CD8-positive, alpha-beta memory T cell (primary cell): ENCODE measurements at regions not wholly inside any gene's neighbourhood (a gene's known extent, or its start where the extent isn't known, plus 50 kb on each side); places are given as distances from the start of the nearest gene placed in this dataset.

Experiments used
- CTCF ChIA-PET: fragments of 350-600 bp; sonication (Branson Sonifier 250); formaldehyde crosslinking; loops from one replicate; lab custom pipeline; 2021; ENCODE audit warnings: antibody characterized with exemption; lab: Charles Lee
- POLR2A ChIA-PET: fragments of 350-600 bp; sonication (Branson Sonifier 250); formaldehyde crosslinking; loops from one replicate; lab custom pipeline; 2021; ENCODE audit warnings: antibody characterized with exemption; lab: Charles Lee
- DNase-seq, 5 donors: peaks; one replicate each; pipeline versions ENCODE4 v3.0.0 to v3.0.0-alpha.2; 2020 to 2022; ENCODE audit warnings: mixed read lengths in 1 of 5
- H3K27ac ChIP-seq: one replicate; pipeline ENCODE4 v1.7.0; 2013; ENCODE audit warnings: low read depth, mild to moderate bottlenecking, low read length, moderate library complexity
- H3K27me3 ChIP-seq: 2 replicates; pipeline ENCODE4 v1.7.0; 2013; ENCODE audit warnings: low read length, mild to moderate bottlenecking; ENCODE audit not compliant: insufficient read depth, poor library complexity, severe bottlenecking
- H3K36me3 ChIP-seq: 2 replicates; pipeline ENCODE4 v1.7.0; 2013; ENCODE audit warnings: mild to moderate bottlenecking, low read length, moderate library complexity; ENCODE audit not compliant: insufficient read depth
- H3K4me1 ChIP-seq: 2 replicates; pipeline ENCODE4 v1.7.0; 2013; ENCODE audit warnings: mild to moderate bottlenecking, low read length, moderate library complexity; ENCODE audit not compliant: insufficient read depth
- H3K4me3 ChIP-seq: 2 replicates; pipeline ENCODE4 v1.7.0; 2013; ENCODE audit warnings: mild to moderate bottlenecking, low read length
- H3K9me3 ChIP-seq: 2 replicates; pipeline ENCODE4 v1.7.0; 2013; ENCODE audit warnings: mild to moderate bottlenecking, low read length
- H3K27ac Mint-ChIP-seq, 8 donors: one replicate each; pipeline ENCODE4 v1.8.0; 2020 to 2021; ENCODE audit warnings: mixed read lengths in 8 of 8, mild to moderate bottlenecking in 6 of 8, inconsistent platforms in 3 of 8, moderate library complexity in 3 of 8
- H3K27me3 Mint-ChIP-seq, 2 donors: one replicate each; pipeline ENCODE4 v1.8.0; 2020 to 2021; ENCODE audit warnings: mixed read lengths in 2 of 2, mild to moderate bottlenecking in 1 of 2, moderate library complexity in 1 of 2
- H3K36me3 Mint-ChIP-seq, 3 donors: one replicate each; pipeline ENCODE4 v1.8.0; 2020 to 2021; ENCODE audit warnings: mixed read lengths in 3 of 3, inconsistent platforms in 1 of 3, mild to moderate bottlenecking in 1 of 3
- H3K4me1 Mint-ChIP-seq, 3 donors: one replicate each; pipeline ENCODE4 v1.8.0; 2020 to 2021; ENCODE audit warnings: mixed read lengths in 3 of 3, inconsistent platforms in 1 of 3, mild to moderate bottlenecking in 1 of 3
- H3K4me3 Mint-ChIP-seq, 7 donors: one replicate each; pipeline ENCODE4 v1.8.0; 2020 to 2021; ENCODE audit warnings: mixed read lengths in 7 of 7, mild to moderate bottlenecking in 6 of 7, moderate library complexity in 4 of 7, inconsistent platforms in 2 of 7
- H3K9me3 Mint-ChIP-seq, 5 donors: one replicate each; pipeline ENCODE4 v1.8.0; 2020 to 2022; ENCODE audit warnings: mixed read lengths in 5 of 5, mild to moderate bottlenecking in 3 of 5, moderate library complexity in 2 of 5, inconsistent platforms in 1 of 5

DNA sequence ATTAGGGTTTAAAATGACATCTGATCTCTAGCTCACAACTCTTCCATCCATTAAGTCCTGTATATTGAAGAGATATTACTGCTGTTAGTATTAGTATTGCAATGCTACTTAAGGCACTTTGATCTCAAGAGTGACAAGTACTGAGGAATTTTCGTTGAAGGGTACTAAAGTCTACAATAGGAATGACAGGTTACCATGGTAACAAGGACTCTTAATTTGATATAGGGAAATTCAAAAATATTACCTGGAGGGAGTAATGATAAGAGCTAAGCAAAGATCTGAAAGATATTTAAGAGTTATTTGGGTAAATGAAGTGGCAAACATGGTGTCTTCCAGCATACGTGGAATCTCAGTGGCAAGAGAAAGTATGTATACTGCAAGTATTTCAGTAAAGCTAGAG lies 518.0 kb upstream of the SLC35B3 start:
- Mint-ChIP-seq H3K36me3 (no peaks in the 10 kb centered on the region), H3K4me3 (no peak overlapping the region), H3K4me1 (no peaks in the 10 kb centered on the region), H3K9me3 (peaks cover 0 to 6% (median 0%) of the 10 kb centered on the region in 5 donors), H3K27me3 (no peaks in the 10 kb centered on the region), H3K27ac (no peak overlapping the region)
- no peak overlapping the region for H3K27ac ChIP-seq
- POLR2A ChIA-PET: no interaction called here
- CTCF ChIA-PET: no interaction called here
- no peak overlapping the region for H3K4me3 ChIP-seq
- no peaks in the 10 kb centered on the region for H3K9me3 ChIP-seq
- DNase-seq: no peak
- no peaks in the 10 kb centered on the region for H3K27me3 ChIP-seq
- no peaks in the 10 kb centered on the region for H3K36me3 ChIP-seq
- no peaks in the 10 kb centered on the region for H3K4me1 ChIP-seq

DNA sequence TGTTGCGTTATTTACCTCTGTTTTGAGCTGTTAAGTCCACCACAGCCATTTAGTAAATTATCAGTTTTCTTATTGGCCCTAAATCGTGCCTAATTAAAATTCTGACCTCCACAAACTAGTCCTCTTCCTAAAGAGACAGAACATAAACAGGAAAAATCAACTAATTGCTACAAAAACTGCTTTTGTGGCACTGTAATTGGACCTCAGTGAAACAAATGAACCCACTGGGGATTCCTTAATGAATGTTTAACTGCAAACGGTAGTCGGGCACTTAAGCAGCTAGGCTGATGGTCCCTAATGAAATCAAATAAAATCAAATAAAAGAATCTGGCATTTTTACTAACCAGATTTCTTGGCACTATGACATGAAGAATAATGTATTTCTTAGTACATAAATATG lies 513.4 kb upstream of the SLC35B3 start:
- POLR2A ChIA-PET: no interaction called here

DNA sequence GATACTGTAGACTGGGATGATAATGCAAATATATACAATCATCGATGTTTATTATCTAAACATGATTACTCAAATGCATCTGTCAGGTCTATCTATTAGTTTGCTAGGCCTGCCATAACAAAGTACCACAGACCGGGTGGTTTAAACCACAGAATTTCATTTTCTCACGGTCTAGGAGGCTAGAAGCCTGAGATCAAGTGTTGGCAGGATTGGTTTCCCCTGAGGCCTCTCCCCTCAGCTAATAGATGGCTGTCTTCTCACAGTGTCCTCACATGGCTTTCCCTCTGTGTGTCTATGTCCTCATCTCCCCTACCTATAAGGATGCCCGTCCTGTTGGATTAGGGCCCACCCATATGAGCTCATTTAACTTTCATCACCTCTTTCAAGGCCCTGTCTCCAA lies 512.6 kb upstream of the SLC35B3 start:
- H3K9me3 ChIP-seq: no peaks in the 10 kb centered on the region
- H3K27me3 ChIP-seq: no peaks in the 10 kb centered on the region
- H3K4me1 Mint-ChIP-seq: no peaks in the 10 kb centered on the region
- H3K9me3 Mint-ChIP-seq: peaks cover 0 to 8% (median 0%) of the 10 kb centered on the region in 5 donors
- POLR2A ChIA-PET: no interaction called here
- no peak for DNase-seq
- CTCF ChIA-PET: no interaction called here
- no peak overlapping the region for H3K4me3 Mint-ChIP-seq
- H3K4me1 ChIP-seq: no peaks in the 10 kb centered on the region
- H3K36me3 Mint-ChIP-seq: no peaks in the 10 kb centered on the region
- no peak overlapping the region for H3K27ac Mint-ChIP-seq
- H3K27ac ChIP-seq: no peak overlapping the region
- H3K4me3 ChIP-seq: no peak overlapping the region
- no peaks in the 10 kb centered on the region for H3K27me3 Mint-ChIP-seq
- H3K36me3 ChIP-seq: no peaks in the 10 kb centered on the region

More for the DNA sequence above, 513.4 kb upstream of the SLC35B3 start:
- DNase-seq: no peak
- H3K36me3 Mint-ChIP-seq: no peaks in the 10 kb centered on the region
- H3K4me3 Mint-ChIP-seq: no peak overlapping the region
- no peaks in the 10 kb centered on the region for H3K4me1 Mint-ChIP-seq
- H3K27me3 ChIP-seq: no peaks in the 10 kb centered on the region
- H3K9me3 ChIP-seq: no peaks in the 10 kb centered on the region
- H3K36me3 ChIP-seq: no peaks in the 10 kb centered on the region
- CTCF ChIA-PET: no interaction called here
- H3K9me3 Mint-ChIP-seq: peaks cover 0 to 8% (median 0%) of the 10 kb centered on the region in 5 donors
- no peak overlapping the region for H3K27ac ChIP-seq
- no peaks in the 10 kb centered on the region for H3K27me3 Mint-ChIP-seq
- H3K27ac Mint-ChIP-seq: peak overlapping the region in 1 of 8 donors; percentile 26
- H3K4me1 ChIP-seq: no peaks in the 10 kb centered on the region
- no peak overlapping the region for H3K4me3 ChIP-seq

DNA sequence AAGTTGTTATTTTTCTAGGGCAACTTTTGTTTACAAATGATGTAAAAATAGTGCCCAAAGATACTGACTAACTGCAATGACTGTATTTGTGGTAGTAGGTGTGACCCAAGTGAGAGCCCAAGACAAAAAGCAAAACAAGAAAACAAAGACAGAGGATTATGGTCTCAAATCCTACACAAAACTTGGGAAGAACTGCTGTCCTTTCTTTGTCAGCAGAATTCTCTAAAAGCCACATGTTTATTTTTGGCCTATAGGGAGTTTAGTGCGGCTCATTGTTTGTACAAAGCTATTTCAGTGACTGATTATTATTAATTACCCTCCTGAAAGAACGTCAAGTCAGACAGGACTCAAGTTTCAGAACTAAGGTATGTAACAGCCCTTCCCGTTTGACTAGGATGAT lies 509.2 kb upstream of the SLC35B3 start:
- Histone ChIP-seq H3K36me3 (no peaks in the 10 kb centered on the region), H3K27ac (no peak overlapping the region), H3K27me3 (no peaks in the 10 kb centered on the region), H3K9me3 (no peaks in the 10 kb centered on the region), H3K4me1 (no peaks in the 10 kb centered on the region), H3K4me3 (no peak overlapping the region)
- H3K4me1 Mint-ChIP-seq: no peaks in the 10 kb centered on the region
- H3K4me3 Mint-ChIP-seq: no peak overlapping the region
- H3K9me3 Mint-ChIP-seq: peaks cover 0 to 8% (median 0%) of the 10 kb centered on the region in 5 donors
- ChIA-PET CTCF (no interaction called here), POLR2A (no interaction called here)
- no peak overlapping the region for H3K27ac Mint-ChIP-seq
- H3K27me3 Mint-ChIP-seq: no peaks in the 10 kb centered on the region
- DNase-seq: no peak
- no peaks in the 10 kb centered on the region for H3K36me3 Mint-ChIP-seq

DNA sequence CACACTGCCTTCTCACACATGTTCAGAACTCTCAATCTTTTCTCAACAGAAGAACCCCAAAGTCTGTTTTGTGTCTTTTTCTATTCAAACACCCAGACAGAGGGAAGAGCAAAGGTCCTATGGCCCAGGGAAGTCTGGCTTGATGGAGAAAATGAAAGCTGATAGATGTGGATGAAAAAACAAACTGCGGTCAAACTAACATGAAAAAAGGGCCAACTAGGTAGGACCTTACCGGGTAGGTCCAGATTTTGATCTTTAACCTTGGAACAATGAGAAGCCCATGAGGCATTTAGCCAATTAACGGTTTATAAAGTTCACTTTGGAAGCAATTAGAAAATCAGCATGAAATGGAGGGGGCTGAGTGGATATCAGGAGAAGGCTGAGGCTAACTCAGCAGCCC lies 507.7 kb upstream of the SLC35B3 start:
- Mint-ChIP-seq H3K4me3 (no peak overlapping the region), H3K27ac (no peak overlapping the region)

DNA sequence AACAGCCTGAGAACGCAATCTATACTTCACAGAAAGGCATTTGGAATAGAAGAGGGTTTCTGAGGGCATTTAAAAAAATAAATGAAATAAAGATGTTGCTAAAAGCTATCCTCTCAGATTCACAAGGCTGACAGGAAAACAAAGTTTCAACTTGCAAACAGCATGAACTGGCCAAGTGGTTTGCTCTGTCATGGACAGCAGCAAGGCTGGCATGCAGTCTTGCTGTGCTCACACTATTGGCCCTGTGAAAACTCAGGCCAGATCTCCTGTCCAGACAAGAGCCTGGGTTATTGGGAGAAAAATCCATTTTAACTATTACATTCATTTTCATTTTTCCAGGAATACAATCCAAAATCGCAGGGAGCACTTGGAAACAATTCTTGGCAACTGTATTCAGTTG lies 506.2 kb upstream of the SLC35B3 start:
- no peaks in the 10 kb centered on the region for H3K36me3 Mint-ChIP-seq
- H3K27me3 ChIP-seq: no peaks in the 10 kb centered on the region
- DNase-seq: no peak
- no peak overlapping the region for H3K27ac Mint-ChIP-seq
- peaks cover 0 to 2% of the 10 kb centered on the region in 2 donors for H3K27me3 Mint-ChIP-seq
- no peaks in the 10 kb centered on the region for H3K36me3 ChIP-seq
- no peak overlapping the region for H3K4me3 ChIP-seq
- peaks cover 0 to 6% (median 3%) of the 10 kb centered on the region in 5 donors for H3K9me3 Mint-ChIP-seq
- H3K9me3 ChIP-seq: no peaks in the 10 kb centered on the region
- no peaks in the 10 kb centered on the region for H3K4me1 Mint-ChIP-seq
- no peaks in the 10 kb centered on the region for H3K4me1 ChIP-seq
- no peak overlapping the region for H3K27ac ChIP-seq
- POLR2A ChIA-PET: no interaction called here
- no peak overlapping the region for H3K4me3 Mint-ChIP-seq
- CTCF ChIA-PET: no interaction called here

More for the DNA sequence above, 507.7 kb upstream of the SLC35B3 start:
- H3K27me3 Mint-ChIP-seq: no peaks in the 10 kb centered on the region
- H3K36me3 Mint-ChIP-seq: no peaks in the 10 kb centered on the region
- Histone ChIP-seq H3K9me3 (no peaks in the 10 kb centered on the region), H3K4me3 (no peak overlapping the region), H3K36me3 (no peaks in the 10 kb centered on the region), H3K27ac (no peak overlapping the region), H3K4me1 (no peaks in the 10 kb centered on the region), H3K27me3 (no peaks in the 10 kb centered on the region)
- no peaks in the 10 kb centered on the region for H3K4me1 Mint-ChIP-seq
- CTCF ChIA-PET: no interaction called here
- no peak for DNase-seq
- POLR2A ChIA-PET: no interaction called here
- peaks cover 0 to 8% (median 0%) of the 10 kb centered on the region in 5 donors for H3K9me3 Mint-ChIP-seq

DNA sequence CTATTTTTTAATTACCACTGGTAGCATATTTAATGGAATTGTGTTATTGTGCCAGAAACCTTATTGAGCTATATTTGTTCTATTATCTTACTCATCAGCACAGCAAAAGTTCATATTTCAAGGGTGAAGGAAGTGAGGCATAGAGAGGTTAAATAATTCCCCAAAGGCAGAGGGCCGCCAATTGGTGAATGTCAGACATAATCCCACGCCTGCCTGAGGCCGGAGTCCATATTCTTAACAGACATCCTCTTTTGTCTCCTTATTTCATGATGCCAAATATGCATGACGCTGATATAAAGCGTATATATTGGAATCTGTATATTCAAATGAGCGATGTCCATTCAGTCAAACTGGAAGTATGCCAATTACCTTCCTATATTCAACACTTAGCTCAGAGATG lies 505.0 kb upstream of the SLC35B3 start:
- Histone ChIP-seq H3K4me3 (no peak overlapping the region), H3K4me1 (no peaks in the 10 kb centered on the region), H3K27me3 (no peaks in the 10 kb centered on the region), H3K36me3 (no peaks in the 10 kb centered on the region), H3K9me3 (no peaks in the 10 kb centered on the region), H3K27ac (no peak overlapping the region)
- Mint-ChIP-seq H3K27me3 (peaks cover 0 to 2% of the 10 kb centered on the region in 2 donors), H3K9me3 (peaks cover 0 to 8% (median 3%) of the 10 kb centered on the region in 5 donors), H3K4me3 (no peak overlapping the region), H3K4me1 (no peaks in the 10 kb centered on the region), H3K36me3 (no peaks in the 10 kb centered on the region), H3K27ac (no peak overlapping the region)
- ChIA-PET POLR2A (no interaction called here), CTCF (no interaction called here)
- DNase-seq: no peak

DNA sequence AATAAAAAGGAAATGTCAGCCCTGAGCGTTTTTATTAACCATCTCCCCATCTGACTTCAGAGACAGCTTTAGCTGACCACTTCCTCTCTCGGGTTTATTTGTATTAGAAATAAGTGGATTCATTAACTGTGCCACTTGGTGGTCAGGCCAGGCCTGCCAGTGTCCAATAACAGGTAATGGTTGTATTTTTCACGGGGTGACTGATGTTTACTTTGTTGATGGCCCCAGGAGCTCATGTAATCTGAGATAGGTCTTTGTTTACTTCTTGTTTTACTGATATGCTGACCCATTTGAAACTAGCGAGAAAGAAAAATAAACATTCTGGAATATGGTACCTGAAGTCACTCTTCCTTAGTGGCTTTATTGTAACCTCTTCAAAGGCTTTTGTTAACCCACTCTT lies 504.3 kb upstream of the SLC35B3 start:
- POLR2A ChIA-PET: no interaction called here

DNA sequence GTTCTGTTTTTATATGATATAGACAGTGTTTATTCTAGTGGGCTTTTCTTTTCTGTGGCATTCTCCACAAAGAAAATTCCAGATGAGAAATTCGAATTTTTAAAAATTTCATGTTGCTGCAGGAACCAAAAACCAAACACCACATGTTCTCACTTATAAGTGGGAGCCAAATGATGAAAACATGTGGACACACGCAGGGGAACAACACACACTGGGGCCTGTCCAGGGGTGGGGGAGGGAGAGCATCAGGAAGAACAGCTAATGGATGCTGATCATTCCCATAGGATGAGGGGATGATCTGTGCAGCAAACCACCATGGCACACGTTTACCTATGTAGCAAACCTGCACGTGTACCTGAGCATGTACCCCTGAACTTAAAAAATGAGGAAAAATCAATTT lies 499.0 kb upstream of the SLC35B3 start:
- no peak for DNase-seq
- Mint-ChIP-seq H3K36me3 (no peaks in the 10 kb centered on the region), H3K4me1 (no peaks in the 10 kb centered on the region), H3K4me3 (no peak overlapping the region), H3K9me3 (peaks cover 0 to 11% (median 3%) of the 10 kb centered on the region in 5 donors), H3K27me3 (peaks cover 0 to 2% of the 10 kb centered on the region in 2 donors), H3K27ac (no peak overlapping the region)
- H3K27ac ChIP-seq: no peak overlapping the region
- H3K4me1 ChIP-seq: no peaks in the 10 kb centered on the region
- no peaks in the 10 kb centered on the region for H3K27me3 ChIP-seq
- no peaks in the 10 kb centered on the region for H3K9me3 ChIP-seq
- no peaks in the 10 kb centered on the region for H3K36me3 ChIP-seq
- ChIA-PET POLR2A (no interaction called here), CTCF (no interaction called here)
- H3K4me3 ChIP-seq: no peak overlapping the region

More for the DNA sequence above, 504.3 kb upstream of the SLC35B3 start:
- H3K27me3 Mint-ChIP-seq: peaks cover 0 to 2% of the 10 kb centered on the region in 2 donors
- DNase-seq: no peak
- Histone ChIP-seq H3K4me3 (no peak overlapping the region), H3K27me3 (no peaks in the 10 kb centered on the region), H3K9me3 (no peaks in the 10 kb centered on the region), H3K36me3 (no peaks in the 10 kb centered on the region), H3K27ac (no peak overlapping the region), H3K4me1 (no peaks in the 10 kb centered on the region)
- H3K9me3 Mint-ChIP-seq: peaks cover 0 to 8% (median 3%) of the 10 kb centered on the region in 5 donors
- no peak overlapping the region for H3K27ac Mint-ChIP-seq
- no peak overlapping the region for H3K4me3 Mint-ChIP-seq
- no peaks in the 10 kb centered on the region for H3K4me1 Mint-ChIP-seq
- no peaks in the 10 kb centered on the region for H3K36me3 Mint-ChIP-seq
- CTCF ChIA-PET: no interaction called here
